Suppressor macrophage treated with lipopolysaccharide for 1 hour (primary cell): ENCODE measurements at regions not wholly inside any gene's neighbourhood (a gene's known extent, or its start where the extent isn't known, plus 50 kb on each side); places are given as distances from the start of the nearest gene placed in this dataset.

Experiments
- DNase-seq, 3 donors: peaks; one replicate each; pipeline ENCODE4 v3.0.0-alpha.2; 2020 to 2022

GRCh38 chr1:175823406-175823805, 80.0 kb upstream of the TNR start:
- peak; percentile 17 to 61 (median 28) for DNase-seq

DNA sequence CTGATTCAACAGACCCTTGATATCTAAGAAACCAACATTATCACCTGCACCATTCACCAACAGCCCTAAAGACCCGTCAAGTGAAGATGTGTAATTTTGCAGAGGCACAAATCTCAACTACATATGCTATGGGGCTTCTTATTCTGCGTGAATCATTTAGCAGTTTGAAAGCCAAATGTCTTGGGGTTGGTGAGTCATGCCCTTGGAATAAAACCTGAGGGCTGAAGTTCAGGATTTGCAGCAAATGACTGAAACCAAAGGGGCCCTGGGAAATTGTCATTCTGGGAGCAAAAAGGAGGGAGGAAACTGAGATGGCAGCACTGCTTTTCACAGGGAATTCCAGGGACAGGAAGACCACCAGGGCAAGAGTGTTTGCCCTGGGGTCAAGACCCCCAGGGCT, 79.2 kb upstream of the TNR start:
- no peak for DNase-seq

- DNase-seq = no peak
Observed at GRCh38 chr1:175820456-175821025, 77.1 kb upstream of the TNR start.

GRCh38 chr1:175818929-175819328, 75.5 kb upstream of the TNR start:
- no peak for DNase-seq

DNA sequence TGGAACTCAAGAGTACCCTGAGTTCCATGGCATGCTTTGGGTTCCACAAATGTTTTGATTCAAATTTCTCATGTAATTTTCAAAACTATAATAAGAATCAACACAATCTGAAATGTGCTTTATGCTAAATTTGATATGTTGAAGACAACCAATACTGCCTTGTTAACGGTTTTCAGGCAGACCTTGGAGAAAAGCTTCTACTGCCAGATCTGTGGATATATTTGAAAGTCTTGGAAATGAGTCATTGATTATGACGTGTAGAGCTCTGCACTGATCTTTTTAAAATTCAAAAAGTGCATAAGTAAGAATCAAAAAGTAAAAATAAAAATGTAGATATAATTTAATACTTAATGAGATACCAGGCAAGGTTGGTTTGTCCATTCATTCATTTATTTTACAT, 74.0 kb upstream of the TNR start:
- DNase-seq = no peak

DNA sequence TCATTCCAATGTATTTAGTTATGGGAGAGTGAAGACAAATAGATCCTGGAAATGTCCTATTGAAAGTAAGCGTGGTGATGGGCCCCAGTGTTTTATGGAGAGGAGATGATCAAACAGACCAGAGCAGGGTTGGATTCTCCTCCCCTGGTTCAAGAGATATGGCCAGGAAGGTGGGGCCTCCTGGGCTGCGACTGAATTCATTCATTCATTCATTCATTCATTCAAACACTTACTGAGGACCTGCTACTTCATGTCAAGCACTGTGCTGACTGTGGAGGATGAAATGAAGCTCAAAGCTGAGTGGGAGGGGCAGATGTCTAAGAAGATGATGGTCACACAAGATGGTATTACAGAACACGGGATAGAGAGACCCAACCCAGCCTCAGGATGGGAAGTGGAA, 71.5 kb upstream of the TNR start:
- no peak for DNase-seq

GRCh38 chr1:175812936-175813335, 69.5 kb upstream of the TNR start:
- DNase-seq = no peak

- no peak for DNase-seq
Observed at GRCh38 chr1:175810305-175810704, 66.9 kb upstream of the TNR start.

DNA sequence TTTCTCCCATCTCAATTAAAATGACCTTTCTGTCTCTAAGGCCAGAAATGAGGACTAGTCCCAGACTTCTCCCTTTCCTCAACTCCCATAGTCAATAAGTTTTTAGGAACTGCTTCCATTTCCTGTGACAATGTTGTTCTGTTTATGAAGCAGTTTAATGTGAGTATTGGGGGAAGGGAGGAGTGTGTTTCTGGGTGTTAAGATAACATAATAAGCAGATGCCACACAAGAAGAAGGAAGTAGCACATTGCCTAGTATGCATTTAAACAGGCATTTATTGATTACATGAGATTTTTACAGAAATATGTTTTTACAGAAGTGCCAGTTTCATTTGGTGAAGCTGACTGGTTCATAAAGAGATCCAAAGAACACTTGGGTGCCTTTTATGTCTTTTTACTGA, 65.6 kb upstream of the TNR start:
- no peak for DNase-seq

DNA sequence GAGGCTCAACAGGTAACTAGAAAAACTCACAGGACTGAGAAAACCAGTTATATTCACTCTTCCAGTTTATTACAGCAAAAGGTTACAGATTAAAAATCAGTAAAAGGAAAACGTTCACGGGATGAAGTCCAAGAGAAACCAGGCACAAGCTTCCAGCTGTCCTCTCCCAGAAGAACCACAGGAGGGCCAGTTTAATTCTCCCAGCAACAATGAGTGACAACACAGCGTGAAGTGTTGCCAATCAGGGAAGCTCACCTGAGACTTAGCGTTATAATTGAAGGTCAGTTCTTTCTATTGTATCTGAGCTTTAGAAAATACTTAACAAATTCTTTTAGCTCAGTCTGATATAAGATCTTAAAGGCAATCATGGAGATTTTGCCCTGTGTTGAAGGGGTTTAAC, 65.2 kb upstream of the TNR start:
- no peak for DNase-seq

DNA sequence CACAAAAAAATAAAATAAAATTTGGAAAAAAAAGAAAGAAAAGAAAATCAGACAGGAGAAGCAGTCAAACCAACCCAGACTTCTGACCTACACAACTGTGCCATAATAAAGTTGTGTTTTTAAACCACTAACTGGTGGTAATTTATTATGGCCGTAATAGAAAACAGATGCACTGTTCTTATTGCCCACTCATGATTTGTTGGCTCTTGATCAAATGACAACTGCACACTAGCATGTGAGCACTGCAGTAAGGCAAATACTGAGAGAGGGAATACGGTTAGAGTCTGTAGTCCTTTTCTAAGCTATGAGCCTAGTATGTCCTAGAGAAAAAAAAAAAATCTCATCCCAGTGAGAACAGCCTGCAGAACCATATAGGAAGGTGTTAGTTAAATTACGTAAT, 61.2 kb upstream of the TNR start:
- DNase-seq = no peak

- no peak for DNase-seq
Observed at GRCh38 chr1:175803413-175803812, 60.0 kb upstream of the TNR start.

DNA sequence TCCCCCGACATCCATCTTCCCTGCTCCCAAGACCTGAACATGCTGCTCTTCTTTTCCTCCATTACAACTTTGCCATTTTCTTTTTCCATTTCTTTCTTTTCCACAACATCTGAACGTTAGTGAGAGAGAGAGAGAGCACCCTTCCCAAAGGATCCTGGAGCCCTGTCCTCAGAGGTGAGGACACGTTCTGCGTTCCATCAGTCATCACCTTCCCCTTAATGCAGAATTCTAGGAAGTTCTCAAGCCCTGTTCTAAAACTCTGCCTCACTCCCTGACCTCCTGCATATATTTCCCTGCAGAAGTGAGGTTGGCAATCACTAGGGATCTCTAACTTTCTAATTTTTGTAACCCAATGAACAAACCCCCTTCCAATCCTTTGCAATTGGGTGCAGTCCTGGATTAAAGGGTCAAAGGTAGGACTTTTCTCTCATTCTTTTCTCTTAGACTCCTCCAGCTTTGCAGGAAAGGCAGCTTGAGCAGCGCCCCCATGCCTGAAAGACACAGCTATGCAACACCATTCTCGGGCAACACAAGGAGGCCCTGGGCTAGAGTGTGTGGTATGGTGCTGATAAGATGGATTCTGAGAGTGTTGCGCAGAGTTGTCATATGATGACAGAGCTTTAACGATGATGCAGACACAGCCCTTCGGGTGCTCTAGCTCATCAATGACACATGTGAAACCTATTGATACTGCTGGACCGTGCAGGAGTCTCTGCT, 59.2 kb upstream of the TNR start:
- no peak for DNase-seq

GRCh38 chr1:175801979-175802378, 58.6 kb upstream of the TNR start:
- DNase-seq = no peak

GRCh38 chr1:175797576-175797975, 54.2 kb upstream of the TNR start:
- DNase-seq = no peak

DNA sequence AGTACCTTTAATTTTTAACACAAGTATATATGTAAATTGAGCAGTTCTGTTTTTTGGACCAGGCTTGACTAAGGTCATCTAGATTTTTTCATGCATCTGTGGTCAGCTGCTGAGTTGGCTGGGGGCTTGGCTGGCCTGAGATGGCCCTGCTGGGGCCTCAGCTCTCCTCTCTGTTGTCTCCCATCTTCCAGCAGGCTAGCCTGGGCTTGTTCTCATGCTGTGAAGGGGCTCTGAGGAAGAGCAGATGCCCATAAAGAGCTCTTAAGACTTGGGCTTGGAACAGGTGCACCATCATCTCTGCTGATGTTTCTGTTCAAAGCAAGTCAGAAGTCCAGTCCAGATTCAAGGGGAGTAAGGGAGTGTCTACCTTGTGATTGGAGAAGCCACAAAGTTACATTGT, 51.2 kb upstream of the TNR start:
- no peak for DNase-seq

DNA sequence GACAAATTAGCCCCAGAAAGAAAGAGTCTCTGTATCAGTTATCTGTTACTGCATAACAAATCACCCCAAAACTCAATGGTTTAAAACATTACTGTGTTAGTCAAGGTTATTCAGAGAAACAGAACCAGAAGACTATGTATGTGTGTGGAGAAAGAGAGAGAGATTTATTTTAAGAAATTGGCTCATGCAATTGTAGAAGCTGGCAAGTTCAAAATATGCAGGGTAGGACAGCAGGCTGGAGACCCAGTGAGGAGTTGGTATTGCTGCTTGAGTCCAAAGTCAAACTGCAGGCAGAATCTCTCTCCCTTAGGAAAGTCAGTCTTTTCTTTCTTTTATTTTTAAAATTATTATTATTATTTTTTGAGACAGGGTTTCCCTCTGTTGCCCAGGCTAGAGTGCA, 50.2 kb upstream of the TNR start:
- DNase-seq = no peak
